H1 (cell line): ENCODE measurements at regions not wholly inside any gene's neighbourhood (a gene's known extent, or its start where the extent isn't known, plus 50 kb on each side); places are given as distances from the start of the nearest gene placed in this dataset.

Experiments
- CEBPB ChIP-seq: IDR thresholded peaks from 2 replicates; pipeline ENCODE4 v1.6.1; 2012; ENCODE audit warnings: low read depth, low read length
- CHD7 ChIP-seq: fragments of 300-600 bp; sonication (generic); IDR thresholded peaks from 2 replicates; pipeline ENCODE4 v1.7.1; 2012; ENCODE audit warnings: low read length, moderate library complexity, mild to moderate bottlenecking, inconsistent platforms; ENCODE audit not compliant: insufficient replicate concordance
- CTBP2 ChIP-seq: IDR thresholded peaks from 2 replicates; pipeline ENCODE4 v1.7.0; 2011; ENCODE audit warnings: borderline replicate concordance, mild to moderate bottlenecking, moderate library complexity, mixed read lengths, low read length; ENCODE audit not compliant: insufficient read depth, insufficient read length
- E2F6 ChIP-seq: IDR thresholded peaks from 2 replicates; pipeline ENCODE4 v1.6.1; 2012; ENCODE audit warnings: inconsistent platforms
- JUN ChIP-seq: IDR thresholded peaks from 2 replicates; pipeline ENCODE4 v1.6.1; 2011; ENCODE audit warnings: low read depth, mild to moderate bottlenecking, improper control_type of control experiment, low read length
- KDM5A ChIP-seq: fragments of 200-600 bp; IDR thresholded peaks from 2 replicates; pipeline ENCODE4 v1.7.1; 2012; ENCODE audit warnings: mild to moderate bottlenecking, low read length, inconsistent platforms, mixed read lengths
- RXRA ChIP-seq: IDR thresholded peaks from 2 replicates; pipeline ENCODE4 v1.6.1; 2011; ENCODE audit warnings: low read depth, mild to moderate bottlenecking, low read length, moderate library complexity; ENCODE audit not compliant: insufficient read depth
- SIX5 ChIP-seq: IDR thresholded peaks from 2 replicates; pipeline ENCODE4 v1.6.1; 2011; ENCODE audit warnings: mild to moderate bottlenecking, low read depth, low read length

GRCh38 chr10:28971255-28971654, 293.9 kb downstream of the BAMBI start (continued):
- TF ChIP-seq CHD7 (no peak), E2F6 (no peak), CTBP2 (no peak), SIX5 (no peak), CEBPB (no peak), KDM5A (no peak), RXRA (no peak), JUN (no peak)
